GM18867 (cell line): ENCODE measurements at regions not wholly inside any gene's neighbourhood (a gene's known extent, or its start where the extent isn't known, plus 50 kb on each side); places are given as distances from the start of the nearest gene placed in this dataset.

Experiments used
- ATAC-seq: cut with Tn5 transposase; IDR thresholded peaks from one replicate; pipeline ENCODE4 v1.9.1; 2021; ENCODE audit warnings: mild to moderate bottlenecking, moderate library complexity; ENCODE audit not compliant: unreplicated experiment

- ATAC-seq: no peak
These were observed 191.1 kb downstream of the MELK start for GRCh38 chr9:36763778-36764177.

GRCh38 chr9:36764364-36765076 is 191.8 kb downstream of the MELK start:
- no peak for ATAC-seq

- no peak for ATAC-seq
These were observed 192.3 kb downstream of the MELK start for GRCh38 chr9:36765077-36765390.

- ATAC-seq: peak; percentile 98
These were observed 193.0 kb downstream of the MELK start for GRCh38 chr9:36765468-36766341.

- ATAC-seq: no peak
These were observed 196.0 kb downstream of the MELK start for GRCh38 chr9:36768677-36769076.

GRCh38 chr9:36770025-36770424 is 197.3 kb downstream of the MELK start:
- no peak for ATAC-seq

DNA sequence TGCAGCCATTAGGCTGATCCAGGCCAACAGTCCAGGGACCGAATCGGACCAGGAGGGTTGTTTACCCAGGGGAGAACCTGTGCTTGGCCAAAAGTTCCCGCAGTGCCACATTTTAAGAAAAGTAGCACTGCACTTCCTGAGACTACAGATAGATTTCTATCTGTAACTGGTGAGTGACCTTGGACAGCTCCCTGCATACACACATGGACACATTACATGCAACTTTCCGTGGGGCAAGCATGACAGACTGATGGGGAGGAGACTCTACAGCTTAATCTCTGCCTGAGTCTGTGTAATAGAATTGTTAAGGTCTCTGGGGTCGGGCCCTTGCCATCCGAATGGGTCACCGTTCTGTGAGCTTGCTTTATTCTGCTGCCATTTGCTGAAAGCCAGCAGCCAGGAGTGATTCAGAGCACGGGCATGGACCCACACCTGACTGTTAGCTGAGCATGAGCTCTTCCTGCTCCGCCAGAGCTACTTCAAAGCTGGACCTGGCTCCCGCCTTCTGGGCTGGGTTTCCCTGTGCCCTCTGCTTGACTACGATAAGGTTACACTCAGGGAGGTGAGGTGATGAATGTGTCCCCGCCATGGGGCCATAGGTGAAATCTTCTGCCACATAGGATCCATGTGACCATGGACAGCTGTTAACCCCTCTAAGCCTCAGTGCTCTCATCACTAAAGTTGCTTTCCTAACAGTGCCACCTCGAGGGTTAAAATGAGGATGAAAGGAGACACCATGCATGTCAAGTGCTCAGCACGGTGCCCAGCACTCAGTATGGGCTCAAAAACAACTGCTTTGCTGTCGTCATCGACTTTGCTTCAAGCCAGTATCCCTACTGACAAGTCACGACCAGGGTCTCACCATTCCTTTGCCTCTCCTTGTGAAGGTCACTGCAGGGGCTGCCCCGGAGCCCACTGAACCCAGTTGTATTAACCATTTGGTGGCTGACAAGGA is 200.0 kb downstream of the MELK start:
- ATAC-seq: no peak

GRCh38 chr9:36778682-36779081 is 206.0 kb downstream of the MELK start:
- ATAC-seq: no peak

- ATAC-seq: no peak
These were observed 206.9 kb downstream of the MELK start for GRCh38 chr9:36779582-36779981.

GRCh38 chr9:36780186-36780585 is 207.5 kb downstream of the MELK start:
- ATAC-seq: no peak

DNA sequence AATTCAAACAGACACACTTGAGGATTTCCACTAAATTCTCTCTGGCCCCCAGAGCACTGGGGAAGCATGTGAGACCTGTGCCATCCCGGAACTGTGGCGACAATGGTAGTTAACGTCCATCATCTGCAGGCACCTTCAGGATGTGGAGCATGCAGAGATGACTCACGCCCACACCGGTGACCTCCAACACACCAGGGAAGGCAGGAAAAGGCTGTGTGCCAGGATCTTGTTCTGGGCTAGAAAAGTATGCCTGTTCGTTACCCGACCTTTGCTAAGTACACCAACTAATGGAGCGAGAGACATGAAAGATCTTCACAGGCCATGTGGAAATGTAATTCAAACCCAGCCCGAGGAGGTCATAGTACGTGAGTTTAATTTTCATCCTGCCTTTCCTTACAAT is 208.8 kb downstream of the MELK start:
- ATAC-seq: no peak
